Stomach (tissue), 8 donors: ENCODE measurements at regions not wholly inside any gene's neighbourhood (a gene's known extent, or its start where the extent isn't known, plus 50 kb on each side); places are given as distances from the start of the nearest gene placed in this dataset.

Experiments used
- DNase-seq, 2 donors: peaks; one replicate each; pipeline versions ENCODE4 v3.0.0 to v3.0.0-alpha.2; 2013 to 2019
- H3K27ac ChIP-seq, 5 donors: fragments of 200-600 bp in 4 of 5; sonication (generic) in 4 of 5; one replicate each; pipeline ENCODE4 v1.5.1; 2013 to 2019; ENCODE audit warnings: mild to moderate bottlenecking in 1 of 5, moderate library complexity in 1 of 5
- H3K27me3 ChIP-seq, 3 donors: fragments of 200-600 bp; sonication (generic); one replicate each; pipeline ENCODE4 v1.5.1; 2017 to 2019; ENCODE audit warnings: mixed run types in 1 of 3
- H3K36me3 ChIP-seq, 4 donors: fragments of 200-600 bp; sonication (generic); 1 replicate in 3 of 4; 2 replicates in 1 of 4; pipeline ENCODE4 v1.5.1; 2016 to 2019
- H3K4me1 ChIP-seq, 4 donors: fragments of 200-600 bp; sonication (generic); one replicate each; pipeline ENCODE4 v1.5.1; 2016 to 2019
- H3K4me3 ChIP-seq, 4 donors: fragments of 200-600 bp; sonication (generic) in 3 of 4; one replicate each; pipeline ENCODE4 v1.5.1; 2016 to 2019; ENCODE audit warnings: mild to moderate bottlenecking in 1 of 4
- H3K9me3 ChIP-seq, 4 donors: fragments of 200-600 bp; sonication (generic); one replicate each; pipeline ENCODE4 v1.5.1; 2016 to 2019
- CTCF ChIP-seq, 7 experiments: fragments of 450-650 bp in 4 of 7; fragments of 200-600 bp in 3 of 7; sonication (generic) in 3 of 7; IDR thresholded peaks; one replicate each; pipeline ENCODE4 v1.5.1; 2016 to 2019; ENCODE audit warnings: antibody characterized with exemption in 7 of 7, control low read depth in 2 of 7, mild to moderate bottlenecking in 1 of 7
- EP300 ChIP-seq: sonication (generic); formaldehyde crosslinking; IDR thresholded peaks from one replicate; pipeline ENCODE4 v1.6.1; 2017; ENCODE audit warnings: antibody characterized with exemption
- POLR2A ChIP-seq, 4 donors: fragments of 450-650 bp; IDR thresholded peaks; one replicate each; pipeline ENCODE4 v1.6.1; 2016; ENCODE audit warnings: antibody characterized with exemption in 4 of 4, control low read depth in 2 of 4, mild to moderate bottlenecking in 1 of 4, moderate library complexity in 1 of 4
- POLR2AphosphoS5 ChIP-seq, 3 donors: sonication (generic); formaldehyde crosslinking; IDR thresholded peaks; one replicate each; pipeline ENCODE4 v1.6.1; 2016; ENCODE audit warnings: antibody characterized with exemption in 3 of 3
- WGBS, 5 donors: extraction: QIAGEN DNeasy Blood & Tissue Kit in 3 of 5; methylation state at CpG; one replicate each; pipeline versions ENCODE4 v1.1.5 to v1.1.7; 2013 to 2018; 5-methylcytosine and 5-hydroxymethylcytosine counted together
- intact Hi-C: fragments of 100-400 bp; cut with DNase I; formaldehyde crosslinking; loops from one replicate; pipeline ENCODE4 v1.15.1; 2023; ENCODE audit warnings: low total_unique reads
- donor health status: healthy with polysubstance abuse.
- donor health status: Bipolar disorder and iron deficiency.
- donor health status: healthy.

GRCh38 chrX:151084454-151084853, 91.9 kb upstream of the GPR50 start:
- Histone ChIP-seq H3K4me3 (no peak overlapping the region), H3K27ac (no peak overlapping the region), H3K36me3 (no peaks in the 10 kb centered on the region), H3K27me3 (peaks cover 0 to 21% (median 0%) of the 10 kb centered on the region in 3 donors), H3K9me3 (no peaks in the 10 kb centered on the region), H3K4me1 (peaks cover 0 to 10% (median 7%) of the 10 kb centered on the region in 4 donors)
- intact Hi-C loops: loop anchor here (5.0 kb wide), 1 partner anchor 312 kb away; no protein-coding TSS in a partner anchor
- WGBS, 5 donors: 43 to 69% (median 63%) methylated on average over 1 of the region's 1 CpG
- DNase-seq: no peak
- no peak for TF ChIP-seq POLR2AphosphoS5 (IDR thresholded peaks at IDR 0.05)
- TF ChIP-seq POLR2A (IDR thresholded peaks at IDR 0.05): no peak
- no peak for TF ChIP-seq CTCF (IDR thresholded peaks at IDR 0.05)
- TF ChIP-seq EP300: no peak

- peaks cover 0 to 10% (median 7%) of the 10 kb centered on the region in 4 donors for H3K4me1 ChIP-seq
- H3K9me3 ChIP-seq: no peaks in the 10 kb centered on the region
- peak in 1 of 2 donors; percentile 48 for DNase-seq
- H3K27me3 ChIP-seq: peaks cover 0 to 21% (median 0%) of the 10 kb centered on the region in 3 donors
- no peak for TF ChIP-seq EP300
- TF ChIP-seq POLR2AphosphoS5 (IDR thresholded peaks at IDR 0.05): no peak
- no peak for TF ChIP-seq CTCF (IDR thresholded peaks at IDR 0.05)
- TF ChIP-seq POLR2A (IDR thresholded peaks at IDR 0.05): no peak
- no peak overlapping the region for H3K4me3 ChIP-seq
- WGBS, 5 donors: 43 to 64% (median 55%) methylated on average over 3 of the region's 3 CpGs
- intact Hi-C loops: no loop called here
- H3K27ac ChIP-seq: no peak overlapping the region
- no peaks in the 10 kb centered on the region for H3K36me3 ChIP-seq
These were observed 91.2 kb upstream of the GPR50 start for GRCh38 chrX:151085207-151085606.

GRCh38 chrX:151088221-151088620, 88.2 kb upstream of the GPR50 start:
- Histone ChIP-seq H3K9me3 (no peaks in the 10 kb centered on the region), H3K27ac (no peak overlapping the region), H3K4me3 (no peak overlapping the region), H3K27me3 (peaks cover 0 to 6% (median 0%) of the 10 kb centered on the region in 3 donors), H3K4me1 (no peaks in the 10 kb centered on the region), H3K36me3 (no peaks in the 10 kb centered on the region)
- intact Hi-C loops: no loop called here
- no peak for DNase-seq
- 67 to 85% (median 69%) methylated on average over 3 of the region's 3 CpGs for WGBS, 5 donors
- TF ChIP-seq POLR2AphosphoS5 (IDR thresholded peaks at IDR 0.05) (no peak), EP300 (no peak), POLR2A (IDR thresholded peaks at IDR 0.05) (no peak), CTCF (IDR thresholded peaks at IDR 0.05) (no peak)

- TF ChIP-seq EP300 (no peak), POLR2AphosphoS5 (IDR thresholded peaks at IDR 0.05) (no peak), CTCF (IDR thresholded peaks at IDR 0.05) (no peak), POLR2A (IDR thresholded peaks at IDR 0.05) (no peak)
- Histone ChIP-seq H3K27me3 (no peaks in the 10 kb centered on the region), H3K4me1 (no peaks in the 10 kb centered on the region), H3K36me3 (no peaks in the 10 kb centered on the region), H3K4me3 (no peak overlapping the region), H3K27ac (no peak overlapping the region), H3K9me3 (no peaks in the 10 kb centered on the region)
- peak in 1 of 2 donors; percentile 6 for DNase-seq
- WGBS, 5 donors: 15 to 44% (median 27%) methylated on average over 6 of the region's 6 CpGs
- intact Hi-C loops: no loop called here
These were observed 77.4 kb upstream of the GPR50 start for GRCh38 chrX:151099001-151099400.
